ENCODE measurements at regions not wholly inside any gene's neighbourhood (a gene's known extent, or its start where the extent isn't known, plus 50 kb on each side); places are given as distances from the start of the nearest gene placed in this dataset.

GRCh38 chr2:199607914-199608313 lies 150.2 kb upstream of the SATB2 start:
- TF ChIP-seq, protein P1, sequence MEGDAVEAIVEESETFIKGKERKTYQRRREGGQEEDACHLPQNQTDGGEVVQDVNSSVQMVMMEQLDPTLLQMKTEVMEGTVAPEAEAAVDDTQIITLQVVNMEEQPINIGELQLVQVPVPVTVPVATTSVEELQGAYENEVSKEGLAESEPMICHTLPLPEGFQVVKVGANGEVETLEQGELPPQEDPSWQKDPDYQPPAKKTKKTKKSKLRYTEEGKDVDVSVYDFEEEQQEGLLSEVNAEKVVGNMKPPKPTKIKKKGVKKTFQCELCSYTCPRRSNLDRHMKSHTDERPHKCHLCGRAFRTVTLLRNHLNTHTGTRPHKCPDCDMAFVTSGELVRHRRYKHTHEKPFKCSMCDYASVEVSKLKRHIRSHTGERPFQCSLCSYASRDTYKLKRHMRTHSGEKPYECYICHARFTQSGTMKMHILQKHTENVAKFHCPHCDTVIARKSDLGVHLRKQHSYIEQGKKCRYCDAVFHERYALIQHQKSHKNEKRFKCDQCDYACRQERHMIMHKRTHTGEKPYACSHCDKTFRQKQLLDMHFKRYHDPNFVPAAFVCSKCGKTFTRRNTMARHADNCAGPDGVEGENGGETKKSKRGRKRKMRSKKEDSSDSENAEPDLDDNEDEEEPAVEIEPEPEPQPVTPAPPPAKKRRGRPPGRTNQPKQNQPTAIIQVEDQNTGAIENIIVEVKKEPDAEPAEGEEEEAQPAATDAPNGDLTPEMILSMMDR (IDR thresholded peaks at IDR 0.05) = no peak
- TF ChIP-seq POLR2A (IDR thresholded peaks at IDR 0.05) = no peak

Data from esophagus squamous epithelium (tissue), 4 donors.